Keratinocyte (primary cell): ENCODE measurements at regions not wholly inside any gene's neighbourhood (a gene's known extent, or its start where the extent isn't known, plus 50 kb on each side); places are given as distances from the start of the nearest gene placed in this dataset.
"Not testable (repeated sequence)": the region's sequence is repeated elsewhere in the genome, so short reads cannot be mapped to it uniquely, and the experiment has no call there.

Source experiments
- DNase-seq: peaks from one replicate; pipeline ENCODE4 v3.0.0-alpha.2; 2011; ENCODE audit warnings: low read depth, missing footprints, low spot score
- FAIRE-seq: peaks from 2 replicates; lab custom pipeline; 2011; peaks lifted over from hg19 to GRCh38; lab: Jason Lieb, UNC
- H2AFZ ChIP-seq: 2 replicates; pipeline ENCODE4 v1.6.0; 2012; ENCODE audit warnings: low read length, control low read depth, inconsistent platforms; ENCODE audit not compliant: control insufficient read depth
- H3K27ac ChIP-seq: 2 replicates; pipeline ENCODE4 v1.5.1; 2011; ENCODE audit warnings: low read length; ENCODE audit not compliant: control insufficient read depth, insufficient read depth
- H3K27me3 ChIP-seq: 3 replicates; pipeline ENCODE4 v1.6.0; 2011; ENCODE audit warnings: low read length; ENCODE audit not compliant: control insufficient read depth, insufficient read depth; ENCODE audit errors: extremely low read depth
- H3K36me3 ChIP-seq, 2 experiments: 2 replicates in 1 of 2; 3 replicates in 1 of 2; pipeline ENCODE4 v1.5.1; 2011; ENCODE audit warnings: low read length in 2 of 2, mild to moderate bottlenecking in 1 of 2; ENCODE audit not compliant: control insufficient read depth in 2 of 2, insufficient read depth in 2 of 2; ENCODE audit errors: extremely low read depth in 1 of 2
- H3K4me1 ChIP-seq: 3 replicates; pipeline ENCODE4 v1.5.1; 2011; ENCODE audit warnings: low read length; ENCODE audit not compliant: control insufficient read depth, insufficient read depth; ENCODE audit errors: extremely low read depth
- H3K4me2 ChIP-seq: 3 replicates; pipeline ENCODE4 v1.6.0; 2011; ENCODE audit warnings: low read depth, low read length; ENCODE audit not compliant: control insufficient read depth, insufficient read depth; ENCODE audit errors: extremely low read depth
- H3K4me3 ChIP-seq, 3 experiments: fragments of 200-600 bp in 1 of 3; sonication (generic) in 1 of 3; 2 replicates in 2 of 3; 3 replicates in 1 of 3; pipeline ENCODE4 v1.5.1; 2011 to 2016; ENCODE audit warnings: low read length in 3 of 3, mild to moderate bottlenecking in 3 of 3, control low read depth in 2 of 3, inconsistent platforms in 1 of 3, low read depth in 1 of 3, mixed read lengths in 1 of 3, mixed run types in 1 of 3, moderate library complexity in 1 of 3; ENCODE audit not compliant: control insufficient read depth in 2 of 3, insufficient read depth in 2 of 3; ENCODE audit errors: extremely low read depth in 1 of 3
- H3K79me2 ChIP-seq: 2 replicates; pipeline ENCODE4 v1.6.0; 2012; ENCODE audit warnings: low read length; ENCODE audit not compliant: control insufficient read depth, insufficient read depth
- H3K9ac ChIP-seq: 3 replicates; pipeline ENCODE4 v1.6.0; 2011; ENCODE audit warnings: low read length; ENCODE audit not compliant: control insufficient read depth, insufficient read depth; ENCODE audit errors: extremely low read depth
- H3K9me1 ChIP-seq: 3 replicates; pipeline ENCODE4 v1.6.0; 2011; ENCODE audit warnings: low read length; ENCODE audit not compliant: control insufficient read depth, insufficient read depth; ENCODE audit errors: extremely low read depth
- H3K9me3 ChIP-seq: 2 replicates; pipeline ENCODE4 v1.5.1; 2012; ENCODE audit warnings: low read depth, low read length; ENCODE audit not compliant: control insufficient read depth
- H4K20me1 ChIP-seq: 3 replicates; pipeline ENCODE4 v1.6.0; 2011; ENCODE audit warnings: low read length; ENCODE audit not compliant: control insufficient read depth, insufficient read depth; ENCODE audit errors: extremely low read depth
- dilution Hi-C: fragments of 300-500 bp; cut with MboI; formaldehyde crosslinking; loops from one replicate; pipeline ENCODE4 v1.7.0; 2020; ENCODE audit warnings: low sequenced_read_pairs; ENCODE audit not compliant: extremely low pct_ligation_motif_present

GRCh38 chr10:46660835-46661164 is 81.9 kb downstream of the SYT15 start:
- FAIRE-seq, H2AFZ ChIP-seq, H3K9me1 ChIP-seq, H3K27ac ChIP-seq, DNase-seq, H3K79me2 ChIP-seq, H3K36me3 ChIP-seq, H4K20me1 ChIP-seq, H3K9ac ChIP-seq, H3K4me2 ChIP-seq, H3K4me3 ChIP-seq, H3K27me3 ChIP-seq, dilution Hi-C loops, H3K4me1 ChIP-seq, H3K9me3 ChIP-seq: not testable (repeated sequence)

- H3K4me2 ChIP-seq, dilution Hi-C loops, H4K20me1 ChIP-seq, H3K36me3 ChIP-seq, FAIRE-seq, H3K9ac ChIP-seq, H3K27ac ChIP-seq, H3K27me3 ChIP-seq, H3K4me3 ChIP-seq, H3K9me3 ChIP-seq, H3K9me1 ChIP-seq, DNase-seq, H2AFZ ChIP-seq, H3K4me1 ChIP-seq, H3K79me2 ChIP-seq: not testable (repeated sequence)
These were observed 86.6 kb downstream of the SYT15 start for GRCh38 chr10:46665536-46665935.

GRCh38 chr10:46668357-46668997 is 89.5 kb downstream of the SYT15 start:
- H3K9ac ChIP-seq, H4K20me1 ChIP-seq, H3K9me1 ChIP-seq, H3K9me3 ChIP-seq, H3K27ac ChIP-seq, dilution Hi-C loops, H3K36me3 ChIP-seq, H2AFZ ChIP-seq, DNase-seq, H3K4me2 ChIP-seq, H3K4me3 ChIP-seq, H3K79me2 ChIP-seq, H3K27me3 ChIP-seq, H3K4me1 ChIP-seq, FAIRE-seq: not testable (repeated sequence)

GRCh38 chr10:46677836-46678435 is 99.0 kb downstream of the SYT15 start:
- H3K36me3 ChIP-seq, H3K9me1 ChIP-seq, H3K79me2 ChIP-seq, H3K4me1 ChIP-seq, H2AFZ ChIP-seq, H3K27ac ChIP-seq, H3K27me3 ChIP-seq, H3K9ac ChIP-seq, H3K4me2 ChIP-seq, dilution Hi-C loops, FAIRE-seq, DNase-seq, H4K20me1 ChIP-seq, H3K9me3 ChIP-seq, H3K4me3 ChIP-seq: not testable (repeated sequence)

GRCh38 chr10:46691397-46691796 is 112.5 kb downstream of the SYT15 start:
- dilution Hi-C loops, H3K27ac ChIP-seq: not testable (repeated sequence)

More at GRCh38 chr10:46691397-46691796, 112.5 kb downstream of the SYT15 start:
- H3K27me3 ChIP-seq, H3K4me3 ChIP-seq, H3K9me1 ChIP-seq, H3K4me1 ChIP-seq, H4K20me1 ChIP-seq, H2AFZ ChIP-seq, DNase-seq, H3K9ac ChIP-seq, H3K36me3 ChIP-seq, FAIRE-seq, H3K4me2 ChIP-seq, H3K9me3 ChIP-seq, H3K79me2 ChIP-seq: not testable (repeated sequence)
